Rectal smooth muscle tissue (tissue), 1 donor: ENCODE measurements at regions not wholly inside any gene's neighbourhood (a gene's known extent, or its start where the extent isn't known, plus 50 kb on each side); places are given as distances from the start of the nearest gene placed in this dataset.

Experiments used
- H3K27ac ChIP-seq: one replicate; pipeline ENCODE4 v1.7.0; 2013; ENCODE audit warnings: low read depth, low read length, inconsistent platforms
- H3K27me3 ChIP-seq: one replicate; pipeline ENCODE4 v1.7.0; 2013; ENCODE audit warnings: low read length; ENCODE audit not compliant: control insufficient read depth, insufficient read depth
- H3K36me3 ChIP-seq: one replicate; pipeline ENCODE4 v1.7.0; 2013; ENCODE audit warnings: low read length; ENCODE audit not compliant: control insufficient read depth, insufficient read depth
- H3K4me1 ChIP-seq: one replicate; pipeline ENCODE4 v1.7.0; 2013; ENCODE audit warnings: low read length; ENCODE audit not compliant: control insufficient read depth, insufficient read depth
- H3K4me3 ChIP-seq: one replicate; pipeline ENCODE4 v1.7.0; 2013; ENCODE audit warnings: low read length
- H3K9ac ChIP-seq: one replicate; pipeline ENCODE4 v1.7.0; 2013; ENCODE audit warnings: low read length

GRCh38 chr11:10390375-10390774 lies 64.7 kb upstream of the AMPD3 start:
- no peak overlapping the region for H3K27ac ChIP-seq
- no peak overlapping the region for H3K9ac ChIP-seq
- no peaks in the 10 kb centered on the region for H3K36me3 ChIP-seq
- no peak overlapping the region for H3K4me3 ChIP-seq
- H3K4me1 ChIP-seq, result peaks cover 26% of the 10 kb centered on the region
- H3K27me3 ChIP-seq, result no peaks in the 10 kb centered on the region

- Histone ChIP-seq H3K27ac (no peak overlapping the region), H3K4me3 (no peak overlapping the region), H3K36me3 (no peaks in the 10 kb centered on the region), H3K9ac (no peak overlapping the region), H3K27me3 (no peaks in the 10 kb centered on the region), H3K4me1 (peaks cover 14% of the 10 kb centered on the region)
These were observed 62.7 kb upstream of the AMPD3 start for GRCh38 chr11:10392095-10393079.

- peaks cover 4% of the 10 kb centered on the region for H3K4me1 ChIP-seq
- H3K27ac ChIP-seq, result no peak overlapping the region
- no peaks in the 10 kb centered on the region for H3K27me3 ChIP-seq
- no peak overlapping the region for H3K4me3 ChIP-seq
- H3K9ac ChIP-seq, result no peak overlapping the region
- no peaks in the 10 kb centered on the region for H3K36me3 ChIP-seq
These were observed 60.6 kb upstream of the AMPD3 start for GRCh38 chr11:10394229-10395101.

- Histone ChIP-seq H3K4me1 (peaks cover 2% of the 10 kb centered on the region), H3K27ac (no peak overlapping the region)
These were observed 59.7 kb upstream of the AMPD3 start for GRCh38 chr11:10395166-10395897.

GRCh38 chr11:10396771-10397170 lies 58.3 kb upstream of the AMPD3 start:
- no peaks in the 10 kb centered on the region for H3K27me3 ChIP-seq
- H3K4me3 ChIP-seq, result no peak overlapping the region
- H3K36me3 ChIP-seq, result no peaks in the 10 kb centered on the region
- H3K27ac ChIP-seq, result no peak overlapping the region
- H3K9ac ChIP-seq, result no peak overlapping the region
- no peaks in the 10 kb centered on the region for H3K4me1 ChIP-seq

More at GRCh38 chr11:10395166-10395897, 59.7 kb upstream of the AMPD3 start:
- Histone ChIP-seq H3K4me3 (no peak overlapping the region), H3K9ac (no peak overlapping the region), H3K36me3 (no peaks in the 10 kb centered on the region), H3K27me3 (no peaks in the 10 kb centered on the region)

GRCh38 chr11:10397226-10397987 lies 57.7 kb upstream of the AMPD3 start:
- no peaks in the 10 kb centered on the region for H3K27me3 ChIP-seq
- no peak overlapping the region for H3K27ac ChIP-seq
- no peak overlapping the region for H3K4me3 ChIP-seq
- no peaks in the 10 kb centered on the region for H3K4me1 ChIP-seq
- no peak overlapping the region for H3K9ac ChIP-seq
- no peaks in the 10 kb centered on the region for H3K36me3 ChIP-seq

- Histone ChIP-seq H3K4me1 (no peaks in the 10 kb centered on the region), H3K36me3 (no peaks in the 10 kb centered on the region), H3K27ac (no peak overlapping the region), H3K27me3 (no peaks in the 10 kb centered on the region), H3K9ac (no peak overlapping the region), H3K4me3 (no peak overlapping the region)
These were observed 56.5 kb upstream of the AMPD3 start for GRCh38 chr11:10398525-10398924.

GRCh38 chr11:10400856-10401255 lies 54.2 kb upstream of the AMPD3 start:
- Histone ChIP-seq H3K27me3 (no peaks in the 10 kb centered on the region), H3K27ac (no peak overlapping the region), H3K36me3 (no peaks in the 10 kb centered on the region), H3K9ac (no peak overlapping the region), H3K4me1 (no peaks in the 10 kb centered on the region), H3K4me3 (no peak overlapping the region)

- H3K4me3 ChIP-seq, result no peak overlapping the region
- no peaks in the 10 kb centered on the region for H3K27me3 ChIP-seq
- H3K4me1 ChIP-seq, result no peaks in the 10 kb centered on the region
- no peak overlapping the region for H3K27ac ChIP-seq
- H3K36me3 ChIP-seq, result no peaks in the 10 kb centered on the region
- no peak overlapping the region for H3K9ac ChIP-seq
These were observed 53.8 kb upstream of the AMPD3 start for GRCh38 chr11:10401256-10401655.

- Histone ChIP-seq H3K4me3 (no peak overlapping the region), H3K27me3 (no peaks in the 10 kb centered on the region), H3K27ac (no peak overlapping the region), H3K36me3 (no peaks in the 10 kb centered on the region), H3K9ac (no peak overlapping the region), H3K4me1 (no peaks in the 10 kb centered on the region)
These were observed 53.2 kb upstream of the AMPD3 start for GRCh38 chr11:10401696-10402392.
